CD4-positive, alpha-beta T cell treated with Interleukin-10 for 1 hour (primary cell): ENCODE measurements at regions not wholly inside any gene's neighbourhood (a gene's known extent, or its start where the extent isn't known, plus 50 kb on each side); places are given as distances from the start of the nearest gene placed in this dataset.

Experiments
- DNase-seq: peaks from one replicate; pipeline ENCODE4 v3.0.0-alpha.2; 2020

GRCh38 chr1:193434319-193434718 lies 247.9 kb upstream of the B3GALT2 start:
- no peak for DNase-seq

DNA sequence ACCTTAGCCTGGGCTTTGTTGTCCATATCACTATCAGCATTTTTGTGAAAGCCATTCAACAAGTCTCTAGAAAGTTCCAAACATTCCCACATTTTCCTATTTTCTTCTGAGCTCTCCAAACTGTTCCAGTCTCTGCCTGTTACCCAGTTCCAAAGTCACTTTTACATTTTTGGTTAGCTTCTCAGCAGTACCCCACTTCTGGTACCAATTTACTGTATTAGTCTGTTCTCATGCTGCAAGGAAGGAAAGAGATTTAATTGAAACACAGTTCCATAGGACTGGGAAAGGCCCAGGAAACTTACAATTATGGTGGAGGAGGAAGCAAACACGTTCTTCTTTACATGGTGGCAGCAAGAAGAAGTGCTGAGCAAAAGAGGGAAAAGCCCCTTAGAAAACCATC lies 247.2 kb upstream of the B3GALT2 start:
- no peak for DNase-seq

DNA sequence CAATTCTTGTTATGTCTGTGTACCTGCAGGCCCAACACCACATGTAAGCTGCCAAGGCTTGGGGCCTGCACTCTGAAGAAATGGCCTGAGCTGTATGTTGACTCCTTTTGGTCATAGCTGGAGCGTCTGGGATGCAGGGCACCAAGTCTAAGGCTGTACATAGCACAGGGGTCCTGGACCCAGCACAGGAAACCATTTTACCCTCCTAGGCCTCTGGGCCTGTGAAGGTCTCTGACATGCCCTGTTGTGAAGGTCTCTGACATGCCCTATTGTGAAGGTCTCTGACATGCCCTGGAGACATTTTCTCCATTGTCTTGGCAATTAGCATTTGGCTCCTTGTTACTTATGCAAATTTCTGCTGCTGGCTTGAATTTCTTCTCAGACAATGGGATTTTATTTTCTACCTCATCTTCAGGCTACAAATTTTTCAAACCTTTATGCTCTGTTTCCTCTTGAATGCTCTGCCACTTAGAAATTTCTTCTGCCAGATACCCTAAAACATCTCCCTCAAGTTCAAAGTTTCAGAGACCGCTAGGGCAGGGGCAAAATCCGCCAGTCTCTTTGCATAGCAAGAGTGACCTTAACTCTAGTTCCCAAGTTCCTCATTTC lies 246.7 kb upstream of the B3GALT2 start:
- DNase-seq: no peak

- no peak for DNase-seq
Observed at GRCh38 chr1:193431265-193431977, 245.0 kb upstream of the B3GALT2 start.

- no peak for DNase-seq
Observed at GRCh38 chr1:193427524-193427923, 241.1 kb upstream of the B3GALT2 start.

- DNase-seq: no peak
Observed at GRCh38 chr1:193426061-193426460, 239.6 kb upstream of the B3GALT2 start.

GRCh38 chr1:193421487-193421886 lies 235.1 kb upstream of the B3GALT2 start:
- DNase-seq: no peak

DNA sequence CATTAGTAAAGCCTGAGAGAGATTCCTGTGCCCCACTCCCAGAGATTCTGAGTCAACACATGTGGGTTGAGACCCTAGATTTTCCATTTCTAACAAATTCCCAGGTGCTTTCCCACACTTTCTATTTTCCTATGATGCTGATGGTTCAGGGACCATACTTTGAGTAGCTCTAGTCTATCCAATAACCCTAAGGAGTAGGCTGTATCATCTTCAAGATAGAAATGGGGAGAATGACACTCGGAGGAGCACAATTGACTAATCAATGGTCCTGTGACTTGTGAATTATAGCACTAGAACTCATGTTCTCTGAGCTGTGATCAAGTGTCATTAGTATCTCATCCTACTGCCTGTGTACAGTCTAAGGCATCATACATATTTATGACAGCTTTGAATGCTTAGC lies 232.9 kb upstream of the B3GALT2 start:
- DNase-seq: no peak

GRCh38 chr1:193418745-193419058 lies 232.3 kb upstream of the B3GALT2 start:
- no peak for DNase-seq

GRCh38 chr1:193417945-193418744 lies 231.7 kb upstream of the B3GALT2 start:
- peak; percentile 55 for DNase-seq

GRCh38 chr1:193417403-193417802 lies 231.0 kb upstream of the B3GALT2 start:
- DNase-seq: peak; percentile 33

- no peak for DNase-seq
Observed at GRCh38 chr1:193416226-193417024, 230.0 kb upstream of the B3GALT2 start.

DNA sequence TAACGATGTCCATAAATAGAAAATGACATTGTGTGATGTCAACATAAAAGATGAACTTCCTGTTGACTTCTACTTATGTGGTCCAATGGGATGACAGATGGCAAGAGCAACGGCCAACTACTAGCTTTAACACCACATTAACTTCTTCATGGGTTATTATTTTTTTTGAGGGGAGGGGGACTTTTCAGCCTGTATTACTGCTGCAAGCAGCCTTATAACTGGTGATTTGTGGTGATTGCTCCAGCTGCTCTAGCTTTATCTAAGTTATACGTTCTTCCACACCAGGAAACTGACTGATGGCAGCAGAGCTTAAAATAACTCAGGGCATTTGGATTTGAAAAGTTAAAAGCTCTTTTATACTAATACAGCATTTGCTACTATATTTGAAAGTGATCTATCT lies 228.8 kb upstream of the B3GALT2 start:
- DNase-seq: no peak

GRCh38 chr1:193413376-193413775 lies 227.0 kb upstream of the B3GALT2 start:
- no peak for DNase-seq

GRCh38 chr1:193412748-193413147 lies 226.3 kb upstream of the B3GALT2 start:
- peak; percentile 24 for DNase-seq

DNA sequence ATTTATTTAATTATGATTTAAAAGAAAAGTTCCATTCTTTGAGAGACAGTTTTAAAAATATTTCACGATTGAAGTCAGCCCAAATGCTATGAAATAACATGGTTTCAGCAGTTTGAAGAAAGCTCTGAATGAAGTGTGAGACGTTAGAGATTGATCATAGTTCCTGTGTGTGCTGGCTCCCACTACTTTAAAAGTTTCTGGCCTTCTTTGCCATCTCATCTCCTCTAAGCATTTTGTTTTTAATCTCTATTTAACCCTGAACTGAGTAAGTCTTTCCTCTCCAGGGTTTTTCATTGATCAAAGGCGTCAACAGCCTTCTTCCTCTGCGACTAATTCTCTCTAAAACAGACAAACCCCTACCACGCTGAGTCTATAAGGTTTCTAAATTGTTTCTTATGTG lies 225.3 kb upstream of the B3GALT2 start:
- DNase-seq: peak; percentile 12

DNA sequence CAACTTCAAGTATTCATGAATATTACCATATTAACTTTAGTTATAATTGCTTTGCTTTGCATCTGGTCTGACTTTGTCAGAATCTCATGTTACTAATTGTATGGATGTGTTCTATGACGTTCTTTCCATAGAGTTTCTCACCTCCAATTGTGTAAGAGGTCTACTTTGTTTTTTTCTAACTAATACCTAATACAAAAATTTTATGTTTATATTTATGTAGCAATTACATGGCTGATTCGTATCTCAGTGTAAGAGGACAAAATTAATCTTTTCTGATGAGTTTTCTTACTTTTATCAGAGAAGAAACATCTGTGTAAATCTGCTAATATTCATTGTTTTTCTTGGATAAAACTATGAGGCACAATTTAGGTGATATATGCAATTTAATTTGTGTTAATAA lies 224.8 kb upstream of the B3GALT2 start:
- no peak for DNase-seq

DNA sequence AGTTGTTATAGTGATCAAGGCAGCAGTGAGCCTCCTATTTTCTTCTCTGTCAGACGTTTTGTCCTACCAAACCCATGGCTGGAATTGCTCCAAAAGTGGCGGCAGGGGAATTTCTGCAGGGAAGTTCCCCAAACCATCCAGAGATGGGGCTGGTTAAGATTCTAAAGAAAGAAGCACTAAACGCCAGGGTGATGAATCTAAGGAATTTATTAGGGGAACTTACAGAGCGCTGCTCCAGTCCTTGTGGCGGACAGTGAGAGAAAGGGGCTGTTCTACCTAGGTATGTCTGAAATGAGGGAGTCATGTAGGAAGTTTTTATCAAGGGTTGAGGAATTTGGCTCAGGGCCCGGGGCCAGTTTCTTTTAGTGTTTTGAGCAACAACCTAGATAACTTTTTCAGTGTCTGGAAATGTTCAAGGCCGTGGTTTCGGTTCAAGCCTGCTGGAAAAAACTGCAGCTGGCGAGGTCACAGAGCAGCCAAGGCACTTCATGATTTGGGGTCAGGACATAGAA lies 222.4 kb upstream of the B3GALT2 start:
- DNase-seq: peak; percentile 30

GRCh38 chr1:193406901-193407300 lies 220.5 kb upstream of the B3GALT2 start:
- DNase-seq: peak; percentile 66

GRCh38 chr1:193404236-193404635 lies 217.8 kb upstream of the B3GALT2 start:
- DNase-seq: no peak

- DNase-seq: no peak
Observed at GRCh38 chr1:193402977-193403376, 216.6 kb upstream of the B3GALT2 start.

GRCh38 chr1:193402037-193402436 lies 215.6 kb upstream of the B3GALT2 start:
- DNase-seq: no peak

DNA sequence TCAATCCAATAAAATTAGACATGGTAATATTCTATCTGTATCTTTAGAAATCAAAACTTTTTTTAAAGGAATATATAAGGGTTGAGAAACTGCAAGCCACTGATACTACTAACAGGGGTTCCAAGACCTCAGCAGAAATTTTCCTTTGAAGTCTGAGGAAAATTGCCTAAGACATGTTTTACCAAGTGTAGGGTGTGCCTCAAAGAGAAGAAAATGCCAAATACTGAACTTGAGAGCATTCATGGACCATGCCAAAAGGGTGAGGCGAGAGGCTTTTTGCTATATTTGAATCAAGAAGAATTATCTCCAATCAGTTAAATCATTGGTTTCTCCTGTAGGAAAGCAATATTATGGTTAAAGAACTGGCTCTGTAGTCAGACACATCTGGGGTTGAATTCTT lies 207.9 kb upstream of the B3GALT2 start:
- DNase-seq: no peak
